Sigmoid colon (tissue), 4 donors: ENCODE measurements at regions not wholly inside any gene's neighbourhood (a gene's known extent, or its start where the extent isn't known, plus 50 kb on each side); places are given as distances from the start of the nearest gene placed in this dataset.

Experiments
- CTCF ChIP-seq, 4 experiments: fragments of 450-650 bp in 3 of 4; fragments of 200-600 bp in 1 of 4; IDR thresholded peaks; one replicate each; pipeline ENCODE4 v1.5.1; 2016 to 2019; ENCODE audit warnings: antibody characterized with exemption in 4 of 4, mild to moderate bottlenecking in 3 of 4, moderate library complexity in 2 of 4
- EP300 ChIP-seq, 4 donors: sonication (generic); formaldehyde crosslinking; IDR thresholded peaks; one replicate each; pipeline ENCODE4 v1.6.1; 2017; ENCODE audit warnings: antibody characterized with exemption in 4 of 4
- POLR2A ChIP-seq, 2 donors: fragments of 450-650 bp; IDR thresholded peaks; one replicate each; pipeline ENCODE4 v1.6.1; 2016; ENCODE audit warnings: antibody characterized with exemption in 2 of 2, mild to moderate bottlenecking in 2 of 2, moderate library complexity in 2 of 2

DNA sequence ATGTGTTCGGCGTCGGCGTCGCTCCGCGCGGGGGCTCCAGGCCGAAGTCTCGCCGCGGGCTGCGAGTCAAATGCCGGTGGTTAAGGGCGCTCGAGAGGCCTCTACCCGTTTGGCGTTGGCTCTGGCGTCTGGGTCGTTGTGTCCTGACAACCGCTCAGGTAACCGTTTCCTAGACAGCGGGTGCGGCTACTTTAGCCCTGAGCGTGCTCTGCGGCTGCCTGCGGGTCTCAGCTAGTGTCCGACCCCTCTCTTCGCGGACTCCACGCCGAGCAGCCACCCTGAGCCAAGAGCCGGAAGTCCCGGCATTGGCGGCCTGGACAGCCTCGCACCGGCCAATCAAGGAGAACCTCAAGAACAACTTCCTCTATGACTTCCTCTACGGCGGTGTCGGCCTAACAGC is 173.4 kb downstream of the SETD4 start:
- TF ChIP-seq CTCF (IDR thresholded peaks at IDR 0.05) (no peak), POLR2A (IDR thresholded peaks at IDR 0.05) (no peak), EP300 (IDR thresholded peaks at IDR 0.05) (no peak)
